HL-60 (cell line): ENCODE measurements at regions not wholly inside any gene's neighbourhood (a gene's known extent, or its start where the extent isn't known, plus 50 kb on each side); places are given as distances from the start of the nearest gene placed in this dataset.

Source experiments
- DNase-seq, 2 experiments: peaks; one replicate each; pipeline ENCODE4 v3.0.0-alpha.2; 2010 to 2020; ENCODE audit warnings: low read depth in 1 of 2, low spot score in 1 of 2
- H3K27ac ChIP-seq: fragments of 250-450 bp; sonication (Bioruptor Pico); replicated peaks from 2 replicates; pipeline ENCODE4 v1.5.1; 2020; ENCODE audit warnings: mild to moderate bottlenecking, moderate library complexity
- H3K27me3 ChIP-seq: fragments of 250-450 bp; sonication (Bioruptor Pico); 2 replicates; pipeline ENCODE4 v1.5.1; 2021; ENCODE audit warnings: mild to moderate bottlenecking, moderate library complexity; ENCODE audit not compliant: insufficient read depth, poor library complexity, severe bottlenecking
- H3K4me3 ChIP-seq: replicated peaks from 2 replicates; pipeline ENCODE4 v1.5.1; 2011; ENCODE audit warnings: mild to moderate bottlenecking, control low read depth, low read length; ENCODE audit not compliant: insufficient read depth
- GABPA ChIP-seq: IDR thresholded peaks from 2 replicates; pipeline ENCODE4 v1.6.1; 2012; ENCODE audit warnings: low read depth
- POLR2AphosphoS5 ChIP-seq: IDR thresholded peaks from 2 replicates; pipeline ENCODE4 v1.6.1; 2012; ENCODE audit warnings: low read depth
- SPI1 ChIP-seq: IDR thresholded peaks from 2 replicates; pipeline ENCODE4 v1.6.1; 2012; ENCODE audit warnings: low read depth, mild to moderate bottlenecking, borderline replicate concordance
- TF ChIP-seq, protein P1 (sequence below): IDR thresholded peaks from one replicate; pipeline ENCODE4 v1.5.1; 2011; ENCODE audit warnings: low read length, control low read depth, inconsistent platforms; ENCODE audit not compliant: insufficient read depth
- TF ChIP-seq, protein P2 (sequence below): IDR thresholded peaks from 2 replicates; pipeline ENCODE4 v1.6.1; 2012; ENCODE audit warnings: low read depth; ENCODE audit not compliant: insufficient replicate concordance

DNA sequence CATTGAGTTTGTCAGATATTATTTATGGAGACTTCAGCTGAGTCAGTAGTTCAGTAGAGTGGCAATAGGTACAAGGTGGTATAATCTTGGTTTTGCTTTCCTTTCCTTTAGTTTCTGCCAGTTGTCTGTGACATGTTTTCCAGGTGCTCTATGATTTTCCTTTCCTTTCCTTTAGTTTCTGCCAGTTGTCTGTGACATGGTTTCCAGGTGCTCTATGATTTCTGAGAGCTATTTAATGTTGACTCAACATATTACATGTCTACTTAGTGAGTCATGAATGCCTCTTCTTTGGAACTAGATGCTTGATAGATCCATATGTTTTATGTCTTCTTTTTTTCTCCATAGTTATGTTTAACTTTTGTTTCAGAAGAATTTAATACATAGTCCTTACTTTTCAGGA, 186.4 kb upstream of the DEFB112 start:
- Histone ChIP-seq H3K4me3 (no peak overlapping the region), H3K27ac (no peak overlapping the region), H3K27me3 (no peaks in the 10 kb centered on the region)
- TF ChIP-seq, protein P1, sequence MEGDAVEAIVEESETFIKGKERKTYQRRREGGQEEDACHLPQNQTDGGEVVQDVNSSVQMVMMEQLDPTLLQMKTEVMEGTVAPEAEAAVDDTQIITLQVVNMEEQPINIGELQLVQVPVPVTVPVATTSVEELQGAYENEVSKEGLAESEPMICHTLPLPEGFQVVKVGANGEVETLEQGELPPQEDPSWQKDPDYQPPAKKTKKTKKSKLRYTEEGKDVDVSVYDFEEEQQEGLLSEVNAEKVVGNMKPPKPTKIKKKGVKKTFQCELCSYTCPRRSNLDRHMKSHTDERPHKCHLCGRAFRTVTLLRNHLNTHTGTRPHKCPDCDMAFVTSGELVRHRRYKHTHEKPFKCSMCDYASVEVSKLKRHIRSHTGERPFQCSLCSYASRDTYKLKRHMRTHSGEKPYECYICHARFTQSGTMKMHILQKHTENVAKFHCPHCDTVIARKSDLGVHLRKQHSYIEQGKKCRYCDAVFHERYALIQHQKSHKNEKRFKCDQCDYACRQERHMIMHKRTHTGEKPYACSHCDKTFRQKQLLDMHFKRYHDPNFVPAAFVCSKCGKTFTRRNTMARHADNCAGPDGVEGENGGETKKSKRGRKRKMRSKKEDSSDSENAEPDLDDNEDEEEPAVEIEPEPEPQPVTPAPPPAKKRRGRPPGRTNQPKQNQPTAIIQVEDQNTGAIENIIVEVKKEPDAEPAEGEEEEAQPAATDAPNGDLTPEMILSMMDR = no peak
- TF ChIP-seq POLR2AphosphoS5 (no peak), SPI1 (no peak), GABPA (no peak)
- TF ChIP-seq, protein P2, sequence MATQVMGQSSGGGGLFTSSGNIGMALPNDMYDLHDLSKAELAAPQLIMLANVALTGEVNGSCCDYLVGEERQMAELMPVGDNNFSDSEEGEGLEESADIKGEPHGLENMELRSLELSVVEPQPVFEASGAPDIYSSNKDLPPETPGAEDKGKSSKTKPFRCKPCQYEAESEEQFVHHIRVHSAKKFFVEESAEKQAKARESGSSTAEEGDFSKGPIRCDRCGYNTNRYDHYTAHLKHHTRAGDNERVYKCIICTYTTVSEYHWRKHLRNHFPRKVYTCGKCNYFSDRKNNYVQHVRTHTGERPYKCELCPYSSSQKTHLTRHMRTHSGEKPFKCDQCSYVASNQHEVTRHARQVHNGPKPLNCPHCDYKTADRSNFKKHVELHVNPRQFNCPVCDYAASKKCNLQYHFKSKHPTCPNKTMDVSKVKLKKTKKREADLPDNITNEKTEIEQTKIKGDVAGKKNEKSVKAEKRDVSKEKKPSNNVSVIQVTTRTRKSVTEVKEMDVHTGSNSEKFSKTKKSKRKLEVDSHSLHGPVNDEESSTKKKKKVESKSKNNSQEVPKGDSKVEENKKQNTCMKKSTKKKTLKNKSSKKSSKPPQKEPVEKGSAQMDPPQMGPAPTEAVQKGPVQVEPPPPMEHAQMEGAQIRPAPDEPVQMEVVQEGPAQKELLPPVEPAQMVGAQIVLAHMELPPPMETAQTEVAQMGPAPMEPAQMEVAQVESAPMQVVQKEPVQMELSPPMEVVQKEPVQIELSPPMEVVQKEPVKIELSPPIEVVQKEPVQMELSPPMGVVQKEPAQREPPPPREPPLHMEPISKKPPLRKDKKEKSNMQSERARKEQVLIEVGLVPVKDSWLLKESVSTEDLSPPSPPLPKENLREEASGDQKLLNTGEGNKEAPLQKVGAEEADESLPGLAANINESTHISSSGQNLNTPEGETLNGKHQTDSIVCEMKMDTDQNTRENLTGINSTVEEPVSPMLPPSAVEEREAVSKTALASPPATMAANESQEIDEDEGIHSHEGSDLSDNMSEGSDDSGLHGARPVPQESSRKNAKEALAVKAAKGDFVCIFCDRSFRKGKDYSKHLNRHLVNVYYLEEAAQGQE = no peak
- no peak for DNase-seq

DNA sequence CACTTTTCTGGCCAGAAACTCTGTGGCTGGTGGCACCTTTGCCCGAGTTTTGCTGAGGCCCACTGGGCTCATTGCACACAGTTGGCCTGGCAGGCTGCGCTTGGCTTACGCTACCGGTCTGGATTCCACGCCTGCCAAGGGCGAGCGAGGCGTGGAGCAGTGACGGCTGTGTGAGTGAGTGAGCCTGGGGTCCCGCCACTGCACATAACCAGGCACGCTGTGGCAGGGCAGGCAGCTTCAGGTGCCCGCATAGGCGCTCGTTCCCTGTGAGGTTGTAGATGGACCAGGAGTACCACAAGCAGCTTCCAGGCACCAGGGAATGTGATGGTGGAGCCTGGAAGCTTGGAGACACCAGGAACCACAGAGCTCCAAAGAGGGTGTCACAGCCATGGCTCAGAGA, 190.1 kb upstream of the DEFB112 start:
- Histone ChIP-seq H3K27me3 (no peaks in the 10 kb centered on the region), H3K27ac (no peak overlapping the region), H3K4me3 (no peak overlapping the region)
- TF ChIP-seq, protein P1 = no peak
- TF ChIP-seq, protein P2 = no peak
- no peak for TF ChIP-seq GABPA
- no peak for TF ChIP-seq SPI1
- no peak for DNase-seq

DNA sequence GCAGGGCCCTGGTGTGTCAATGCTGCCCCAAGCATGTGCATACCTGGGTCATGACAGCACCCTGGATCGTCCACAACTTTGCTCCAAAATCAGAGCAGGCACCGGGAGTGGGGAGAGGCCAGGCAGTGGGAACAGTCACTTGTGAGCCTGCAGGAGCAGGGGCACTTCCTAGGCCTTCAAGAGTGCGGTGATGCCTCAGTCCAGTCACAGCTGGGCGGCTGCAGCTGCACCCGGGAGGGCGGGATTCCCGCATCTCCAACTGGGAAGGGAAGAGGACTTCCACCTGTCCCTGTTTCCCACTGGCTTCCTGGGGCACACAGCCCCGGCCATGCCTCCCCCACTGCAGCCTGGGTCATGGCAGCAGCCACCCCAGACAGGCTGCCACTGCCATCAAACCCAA, 191.3 kb upstream of the DEFB112 start:
- Histone ChIP-seq H3K27me3 (no peaks in the 10 kb centered on the region), H3K4me3 (no peak overlapping the region), H3K27ac (no peak overlapping the region)
- TF ChIP-seq GABPA (no peak), SPI1 (no peak), POLR2AphosphoS5 (no peak)
- TF ChIP-seq, protein P1 = no peak
- TF ChIP-seq, protein P2 = no peak
- no peak for DNase-seq
